ENCODE measurements at regions not wholly inside any gene's neighbourhood (a gene's known extent, or its start where the extent isn't known, plus 50 kb on each side); places are given as distances from the start of the nearest gene placed in this dataset.

- Histone ChIP-seq H2AFZ (ENCODE audit: low read depth, low read length) (no peak overlapping the region), H3K79me2 (ENCODE audit: control insufficient read depth, insufficient read depth, low read length) (no peaks in the 10 kb centered on the region), H3K27ac (ENCODE audit: extremely low read depth, low read depth, low read length) (no peak overlapping the region), H4K20me1 (replicated peaks; ENCODE audit: control insufficient read depth, insufficient read depth, low read length) (no peaks in the 10 kb centered on the region), H3K4me2 (ENCODE audit: insufficient read depth, low read length) (no peak overlapping the region), H3K27me3 (ENCODE audit: control insufficient read depth in 2 of 2, insufficient read depth in 2 of 2, low read length in 2 of 2) (no peaks in the 10 kb centered on the region), H3K4me1 (replicated peaks in 1 of 2; ENCODE audit: control insufficient read depth in 2 of 2, insufficient read depth in 2 of 2, low read length in 2 of 2) (no peaks in the 10 kb centered on the region), H3K9me3 (replicated peaks; ENCODE audit: control insufficient read depth, insufficient read depth, low read depth, low read length) (no peaks in the 10 kb centered on the region; the same call in 1 of the 2 replicates), H3K36me3 (ENCODE audit: control insufficient read depth, insufficient read depth, low read length) (no peaks in the 10 kb centered on the region), H3K9me1 (ENCODE audit: control insufficient read depth, insufficient read depth, low read length) (no peaks in the 10 kb centered on the region), H3K9ac (ENCODE audit: insufficient read depth in 1 of 2, low read depth in 2 of 2, low read length in 2 of 2) (no peak overlapping the region), H3K4me3 (no peak overlapping the region)
- ChIA-PET CTCF (ENCODE audit: low intra/inter-chr PET ratio) (no interaction called here), POLR2A (no interaction called here)
- BruUV-seq (replicated peaks), result no TSS peak
- 0% methylated on average over 2 of the region's 2 CpGs for WGBS (ENCODE audit: insufficient coverage, low coverage, missing lambda C conversion rate)
- ATAC-seq (no peak), FAIRE-seq (no peak), DNase-seq (ENCODE audit: extremely low read depth in 1 of 4, low spot score in 3 of 4) (no peak)
- intact Hi-C loops (cut with micrococcal nuclease) (no loop called here), in situ Hi-C loops (cut with MboI) (no loop called here)
- no peak for TF ChIP-seq BMI1 (IDR thresholded peaks at IDR 0.05; ENCODE audit: low read length)
Measured at GRCh38 chr1:190739926-190740325, 262.3 kb upstream of the BRINP3 start.

GRCh38 chr1:190747704-190748103, 270.0 kb upstream of the BRINP3 start:
- no peaks in the 10 kb centered on the region for H3K79me2 ChIP-seq (ENCODE audit: control insufficient read depth, insufficient read depth, low read length)
- H3K4me1 ChIP-seq (replicated peaks in 1 of 2; ENCODE audit: control insufficient read depth in 2 of 2, insufficient read depth in 2 of 2, low read length in 2 of 2), result no peaks in the 10 kb centered on the region
- H4K20me1 ChIP-seq (replicated peaks; ENCODE audit: control insufficient read depth, insufficient read depth, low read length), result no peaks in the 10 kb centered on the region
- BruUV-seq (replicated peaks), result no TSS peak
- H3K36me3 ChIP-seq (ENCODE audit: control insufficient read depth, insufficient read depth, low read length), result no peaks in the 10 kb centered on the region
- TF ChIP-seq CREB3 (tag; conservative IDR thresholded peaks at IDR 0.05; ENCODE audit: low read depth) (no peak), OTX1 (CRISPR knock-in tag; IDR thresholded peaks at IDR 0.05) (no peak), ARID3B (CRISPR knock-in tag; IDR thresholded peaks at IDR 0.05; ENCODE audit: borderline replicate concordance) (no peak), HDAC6 (IDR thresholded peaks at IDR 0.05; ENCODE audit: low read depth, low read length) (no peak)
- H3K4me2 ChIP-seq (ENCODE audit: insufficient read depth, low read length), result no peak overlapping the region
- intact Hi-C loops (cut with micrococcal nuclease), result no loop called here
- FAIRE-seq (no peak), ATAC-seq (no peak), DNase-seq (ENCODE audit: extremely low read depth in 1 of 4, low spot score in 3 of 4) (no peak)
- in situ Hi-C loops (cut with MboI), result no loop called here
- H3K9me1 ChIP-seq (ENCODE audit: control insufficient read depth, insufficient read depth, low read length), result no peaks in the 10 kb centered on the region
- no peak overlapping the region for H2AFZ ChIP-seq (ENCODE audit: low read depth, low read length)
- H3K9me3 ChIP-seq (replicated peaks; ENCODE audit: control insufficient read depth, insufficient read depth, low read depth, low read length), result no peaks in the 10 kb centered on the region
- POLR2A ChIA-PET, result no interaction called here
- no peak overlapping the region for H3K9ac ChIP-seq (ENCODE audit: insufficient read depth in 1 of 2, low read depth in 2 of 2, low read length in 2 of 2)
- CTCF ChIA-PET (ENCODE audit: low intra/inter-chr PET ratio), result no interaction called here
- no peaks in the 10 kb centered on the region for H3K27me3 ChIP-seq (ENCODE audit: control insufficient read depth in 2 of 2, insufficient read depth in 2 of 2, low read length in 2 of 2)
- H3K4me3 ChIP-seq, result no peak overlapping the region
- no peak overlapping the region for H3K27ac ChIP-seq (ENCODE audit: extremely low read depth, low read depth, low read length)
